ENCODE measurements at regions not wholly inside any gene's neighbourhood (a gene's known extent, or its start where the extent isn't known, plus 50 kb on each side); places are given as distances from the start of the nearest gene placed in this dataset.

GRCh38 chr4:86544310-86544966 lies 49.7 kb upstream of the PTPN13 start:
- Histone ChIP-seq H3K4me3 (ENCODE audit: low read length) (no peak overlapping the region), H3K27ac (ENCODE audit: low read length) (no peak overlapping the region), H3K9me3 (ENCODE audit: control insufficient read depth, low read depth, low read length) (peaks cover 6% of the 10 kb centered on the region), H3K27me3 (ENCODE audit: control insufficient read depth, insufficient read depth, low read length) (no peaks in the 10 kb centered on the region), H3K4me1 (ENCODE audit: control insufficient read depth, insufficient read depth, low read length) (no peaks in the 10 kb centered on the region), H3K36me3 (ENCODE audit: control insufficient read depth, insufficient read depth, low read length) (no peaks in the 10 kb centered on the region)
- WGBS (ENCODE audit: insufficient coverage, low lambda C conversion rate): 40% methylated on average over 2 of the region's 2 CpGs
- no peak for DNase-seq

All from large intestine (tissue), 3 donors.